ENCODE measurements at regions not wholly inside any gene's neighbourhood (a gene's known extent, or its start where the extent isn't known, plus 50 kb on each side); places are given as distances from the start of the nearest gene placed in this dataset.
"Not testable (repeated sequence)": the region's sequence is repeated elsewhere in the genome, so short reads cannot be mapped to it uniquely, and the experiment has no call there.

DNA sequence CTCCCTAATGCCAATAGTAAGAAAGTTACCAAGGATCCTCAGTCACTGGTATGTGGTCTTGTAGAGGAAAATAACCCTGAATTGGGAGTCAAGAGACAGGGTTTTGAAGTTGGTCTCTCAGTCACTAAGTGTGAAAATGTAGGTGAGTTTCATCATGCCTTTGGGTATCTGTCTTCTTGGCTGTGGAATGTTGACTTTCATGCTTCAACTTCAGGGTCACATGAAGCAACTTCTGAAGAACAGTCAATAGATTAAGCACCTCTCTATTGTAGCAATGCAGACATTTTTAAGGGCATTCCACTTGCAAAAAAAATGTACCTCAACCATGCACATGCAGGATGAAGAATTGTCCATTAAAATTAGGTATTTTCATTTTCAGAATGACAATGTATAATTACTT lies 194.6 kb downstream of the CSNK1G3 start:
- TF ChIP-seq, protein P1, sequence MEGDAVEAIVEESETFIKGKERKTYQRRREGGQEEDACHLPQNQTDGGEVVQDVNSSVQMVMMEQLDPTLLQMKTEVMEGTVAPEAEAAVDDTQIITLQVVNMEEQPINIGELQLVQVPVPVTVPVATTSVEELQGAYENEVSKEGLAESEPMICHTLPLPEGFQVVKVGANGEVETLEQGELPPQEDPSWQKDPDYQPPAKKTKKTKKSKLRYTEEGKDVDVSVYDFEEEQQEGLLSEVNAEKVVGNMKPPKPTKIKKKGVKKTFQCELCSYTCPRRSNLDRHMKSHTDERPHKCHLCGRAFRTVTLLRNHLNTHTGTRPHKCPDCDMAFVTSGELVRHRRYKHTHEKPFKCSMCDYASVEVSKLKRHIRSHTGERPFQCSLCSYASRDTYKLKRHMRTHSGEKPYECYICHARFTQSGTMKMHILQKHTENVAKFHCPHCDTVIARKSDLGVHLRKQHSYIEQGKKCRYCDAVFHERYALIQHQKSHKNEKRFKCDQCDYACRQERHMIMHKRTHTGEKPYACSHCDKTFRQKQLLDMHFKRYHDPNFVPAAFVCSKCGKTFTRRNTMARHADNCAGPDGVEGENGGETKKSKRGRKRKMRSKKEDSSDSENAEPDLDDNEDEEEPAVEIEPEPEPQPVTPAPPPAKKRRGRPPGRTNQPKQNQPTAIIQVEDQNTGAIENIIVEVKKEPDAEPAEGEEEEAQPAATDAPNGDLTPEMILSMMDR (IDR thresholded peaks at IDR 0.05), result no peak
- DNase-seq (ENCODE audit: low spot score), result no peak
- no peak for ATAC-seq (ENCODE audit: low FRiP score)

DNA sequence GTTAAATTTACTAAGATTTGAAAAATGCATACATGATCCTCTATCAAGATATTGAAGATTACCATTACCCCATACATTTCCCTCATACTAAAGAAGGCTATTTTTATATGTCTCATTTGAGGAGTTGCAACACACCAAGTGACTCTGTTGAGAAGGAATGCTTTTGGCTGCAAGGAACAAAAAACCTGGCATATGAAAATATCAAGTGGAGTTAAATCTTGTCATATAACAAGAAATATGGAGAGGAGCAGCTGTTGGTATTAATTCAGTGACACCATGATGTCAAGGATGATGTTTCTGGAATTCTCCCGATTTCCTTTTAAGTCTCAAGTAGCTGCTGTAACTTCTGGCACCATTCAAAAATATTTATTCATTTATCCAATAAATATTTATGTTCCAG lies 193.8 kb downstream of the CSNK1G3 start:
- TF ChIP-seq, protein P1 (IDR thresholded peaks at IDR 0.05), result no peak
- DNase-seq (ENCODE audit: low spot score) (no peak), ATAC-seq (ENCODE audit: low FRiP score) (no peak)

DNA sequence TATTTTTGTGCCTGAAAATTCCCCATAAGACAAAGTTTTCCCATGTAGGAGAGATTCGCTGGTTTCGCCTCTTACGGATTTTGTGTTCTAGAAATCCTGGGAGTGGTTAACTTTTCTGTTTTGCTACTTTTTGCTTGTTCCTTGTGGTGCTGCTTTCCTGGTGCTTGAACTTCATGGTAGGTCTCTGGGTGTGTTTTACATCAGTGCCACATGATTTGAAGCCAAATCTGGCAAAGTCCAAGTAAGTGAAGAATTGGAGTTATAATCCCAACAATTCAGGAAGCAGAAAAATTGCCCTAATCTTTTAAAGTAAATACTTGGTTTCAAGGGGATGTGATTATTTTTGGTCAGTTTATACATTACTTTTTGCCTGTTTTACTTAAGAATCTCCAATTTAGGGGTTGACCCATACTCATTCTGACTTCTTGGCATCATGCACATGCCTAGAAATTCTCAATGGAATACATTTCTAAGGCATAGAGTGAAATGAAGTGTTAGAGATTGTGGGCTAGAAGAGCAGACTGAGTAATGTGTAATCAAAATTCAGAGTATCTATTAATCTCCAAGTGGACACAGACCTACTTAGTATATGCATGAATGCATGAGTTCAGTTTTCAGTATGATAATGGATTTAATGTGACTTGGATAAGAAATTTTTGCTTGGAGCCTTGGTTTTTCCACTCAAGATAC lies 189.7 kb downstream of the CSNK1G3 start:
- TF ChIP-seq, protein P1 (IDR thresholded peaks at IDR 0.05), result no peak
- no peak for ATAC-seq (ENCODE audit: low FRiP score)
- DNase-seq (ENCODE audit: low spot score), result no peak

DNA sequence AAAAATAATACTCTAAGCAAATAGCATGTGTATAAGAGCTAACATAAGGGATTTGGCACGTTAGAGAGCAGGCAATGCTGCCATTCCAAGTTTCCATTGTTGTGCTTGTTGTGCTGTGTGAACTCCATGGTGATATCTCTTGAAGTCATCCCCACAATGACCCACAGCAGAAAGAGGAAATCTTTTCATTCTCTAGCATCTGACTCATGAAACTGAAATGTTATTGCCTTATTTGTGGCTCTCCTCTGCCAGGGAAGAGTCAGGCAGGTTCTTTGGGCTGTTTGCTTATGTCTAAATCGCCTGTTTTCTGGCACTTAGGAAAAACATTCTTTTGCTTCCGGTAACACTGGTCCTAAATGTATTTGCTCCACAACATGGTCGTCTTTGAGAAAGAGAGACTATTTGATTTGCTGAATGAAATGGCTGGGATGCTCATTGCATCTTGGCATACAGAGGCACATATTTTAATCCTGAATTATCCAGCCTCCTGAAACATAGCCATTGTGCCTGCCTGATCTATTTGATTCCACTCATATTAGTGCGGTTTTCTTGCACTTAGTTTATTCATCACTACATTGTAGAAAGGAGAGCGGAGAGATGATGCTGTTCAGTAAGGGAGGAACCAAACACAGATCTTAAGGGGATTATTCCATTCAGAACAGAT lies 188.8 kb downstream of the CSNK1G3 start:
- DNase-seq (ENCODE audit: low spot score) (no peak), ATAC-seq (ENCODE audit: low FRiP score) (peak; percentile 86)
- TF ChIP-seq, protein P1 (IDR thresholded peaks at IDR 0.05), result no peak

DNA sequence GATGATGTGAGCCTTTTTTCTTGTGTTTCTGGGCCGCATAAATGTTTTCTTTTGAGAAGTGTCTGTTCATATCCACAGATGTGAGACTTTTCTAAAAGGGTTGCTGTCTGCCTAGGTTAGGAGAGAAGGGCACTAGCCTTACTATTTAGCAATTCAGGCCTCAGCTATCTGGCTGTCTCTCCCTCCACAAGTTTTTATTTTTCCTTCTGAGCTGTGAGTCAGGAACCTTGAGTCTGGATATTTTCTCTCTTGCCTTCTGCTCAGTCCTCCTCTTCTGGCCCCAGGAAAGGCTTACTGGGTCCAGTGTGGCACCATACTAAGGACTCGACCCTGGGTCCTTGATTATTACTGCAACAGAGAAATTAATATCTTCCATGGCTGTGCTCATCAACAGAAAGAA lies 187.6 kb downstream of the CSNK1G3 start:
- ATAC-seq (ENCODE audit: low FRiP score), result no peak

DNA sequence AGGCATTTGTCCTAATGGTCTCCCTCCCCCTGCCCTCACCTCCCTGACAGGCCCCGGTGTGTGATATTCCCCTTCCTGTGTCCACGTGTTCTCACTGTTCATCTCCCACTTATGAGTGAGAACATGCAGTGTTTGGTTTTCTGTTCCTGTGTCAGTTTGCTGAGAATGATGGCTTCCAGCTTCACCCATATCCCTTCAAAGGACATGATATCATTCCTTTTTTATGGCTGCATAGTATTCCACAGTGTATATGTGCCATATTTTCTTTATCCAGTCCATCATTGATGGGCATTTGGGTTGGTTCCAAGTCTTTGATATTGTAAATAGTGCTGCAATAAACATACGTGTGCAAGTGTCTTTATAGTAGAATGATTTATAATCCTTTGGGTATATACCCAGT lies 187.0 kb downstream of the CSNK1G3 start:
- DNase-seq (ENCODE audit: low spot score); ATAC-seq (ENCODE audit: low FRiP score): not testable (repeated sequence)

More for the DNA sequence above, 187.6 kb downstream of the CSNK1G3 start:
- TF ChIP-seq, protein P1 (IDR thresholded peaks at IDR 0.05), result no peak
- DNase-seq (ENCODE audit: low spot score), result no peak

DNA sequence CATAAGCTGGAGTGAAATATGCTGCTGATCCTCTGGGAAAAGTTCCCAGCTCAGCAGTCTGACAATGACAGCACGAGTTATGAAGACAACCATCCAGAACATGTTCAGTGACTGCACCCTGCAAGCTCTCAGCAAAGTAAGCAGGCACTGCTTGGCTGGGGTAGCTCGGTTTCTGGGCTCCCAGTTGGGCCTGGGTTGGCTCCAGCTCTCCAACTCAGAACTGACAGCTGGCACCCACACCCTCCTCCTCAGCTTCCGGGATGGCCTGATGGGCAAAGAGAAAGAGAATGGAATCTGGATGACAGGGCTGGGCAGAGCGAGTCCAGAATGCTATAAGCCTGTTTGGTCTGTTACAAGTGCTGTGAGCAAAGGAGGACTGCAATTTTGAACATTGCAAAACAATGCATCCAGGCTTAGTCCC lies 185.0 kb downstream of the CSNK1G3 start:
- ATAC-seq (ENCODE audit: low FRiP score) (peak; percentile 34), DNase-seq (ENCODE audit: low spot score) (no peak)
- TF ChIP-seq, protein P1 (IDR thresholded peaks at IDR 0.05), result no peak

Data from omental fat pad (tissue), 3 donors.